ENCODE measurements at regions not wholly inside any gene's neighbourhood (a gene's known extent, or its start where the extent isn't known, plus 50 kb on each side); places are given as distances from the start of the nearest gene placed in this dataset. TPM values are rescaled to one million over a fixed set of nuclear protein-coding genes. Genes with fewer than 3 reads are reported as not detected.

GRCh38 chr1:184810735-184811343 lies 56.2 kb upstream of the EDEM3 start:
- Histone ChIP-seq H3K4me1 (ENCODE audit: insufficient read depth) (no peaks in the 10 kb centered on the region), H3K4me3 (ENCODE audit: low read depth, low read length) (no peak overlapping the region), H3K36me3 (ENCODE audit: insufficient read depth) (no peaks in the 10 kb centered on the region), H3K27ac (ENCODE audit: low read depth) (no peak overlapping the region)
- DNase-seq (ENCODE audit: extremely low spot score), result no peak
- WGBS, result 55% methylated on average over 11 of the region's 11 CpGs

DNA sequence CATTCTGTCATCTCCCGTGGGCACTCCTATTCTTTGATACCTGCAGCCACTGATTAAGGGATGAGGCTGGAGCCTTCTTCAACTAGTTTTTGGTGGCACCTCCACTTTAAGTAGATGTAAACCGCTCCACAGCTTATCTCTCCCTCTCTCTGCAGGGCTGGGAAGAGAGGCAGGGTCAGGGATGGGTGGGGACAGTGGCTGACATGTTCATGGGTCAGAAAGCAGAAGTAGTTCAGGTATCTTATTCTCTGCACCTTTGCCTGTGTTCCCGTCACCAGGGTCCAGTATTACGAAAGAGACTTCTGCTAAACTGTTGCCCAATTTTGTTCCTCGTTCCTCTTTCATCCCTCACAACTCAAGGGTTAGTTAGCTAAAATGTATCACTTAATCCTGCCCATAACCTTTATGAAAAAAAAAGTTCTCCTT lies 51.7 kb upstream of the EDEM3 start:
- no peak for DNase-seq (ENCODE audit: extremely low spot score)
- Histone ChIP-seq H3K27ac (ENCODE audit: low read depth) (no peak overlapping the region), H3K4me1 (ENCODE audit: insufficient read depth) (no peaks in the 10 kb centered on the region), H3K4me3 (ENCODE audit: low read depth, low read length) (no peak overlapping the region), H3K36me3 (ENCODE audit: insufficient read depth) (no peaks in the 10 kb centered on the region)
- 79% methylated on average over 5 of the region's 5 CpGs for WGBS

DNA sequence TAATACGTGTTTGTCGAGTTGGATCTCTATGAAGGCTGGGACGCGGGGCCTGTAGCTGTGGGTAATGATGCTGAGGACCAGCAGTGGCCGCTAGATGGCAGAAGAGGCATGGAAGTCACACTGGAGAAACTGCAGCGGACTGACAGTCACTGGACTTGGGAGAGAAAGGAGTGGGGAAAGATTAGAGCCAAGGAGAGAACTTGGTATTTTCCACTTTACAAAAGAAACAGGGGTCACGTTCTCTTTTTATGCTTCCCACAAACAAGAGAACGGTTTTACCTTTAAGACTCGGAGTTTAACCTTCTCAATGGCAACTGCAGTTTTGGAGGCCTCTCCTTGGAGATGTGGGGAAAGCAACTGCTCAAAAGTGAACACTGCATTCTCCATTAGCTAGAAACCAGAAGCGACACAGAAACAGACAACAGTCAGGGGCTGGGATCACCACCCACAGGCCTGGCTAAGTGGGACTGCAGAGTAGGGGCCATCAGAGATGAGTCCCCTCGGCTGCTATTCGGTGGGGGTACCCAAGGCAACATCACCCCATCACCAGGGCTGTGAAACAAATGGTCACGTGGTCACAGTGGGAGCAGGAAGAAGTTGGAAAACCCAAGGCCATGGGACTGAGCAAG lies 51.1 kb upstream of the EDEM3 start:
- Histone ChIP-seq H3K36me3 (ENCODE audit: insufficient read depth) (no peaks in the 10 kb centered on the region), H3K27ac (ENCODE audit: low read depth) (no peak overlapping the region)

More for the DNA sequence above, 51.1 kb upstream of the EDEM3 start:
- Histone ChIP-seq H3K4me1 (ENCODE audit: insufficient read depth) (no peaks in the 10 kb centered on the region), H3K4me3 (ENCODE audit: low read depth, low read length) (no peak overlapping the region)
- WGBS, result 26% methylated on average over 13 of the region's 13 CpGs
- peak; percentile 68 for DNase-seq (ENCODE audit: extremely low spot score)

Small RNA genes lying in the stretch of these regions (small RNA-seq; reads per million reads assigned to genes)
- gene RNU7-13P, result not detected

Measured in urinary bladder (tissue), 4 donors.